ENCODE measurements at regions not wholly inside any gene's neighbourhood (a gene's known extent, or its start where the extent isn't known, plus 50 kb on each side); places are given as distances from the start of the nearest gene placed in this dataset.

- Histone ChIP-seq H3K23ac (ENCODE audit: low read length in 2 of 2) (no peak overlapping the region), H4K8ac (ENCODE audit: low read length) (no peak overlapping the region), H3K4ac (ENCODE audit: low read depth in 1 of 2, low read length in 2 of 2) (no peak overlapping the region), H2BK5ac (ENCODE audit: low read depth, low read length, poor library complexity, severe bottlenecking) (no peak overlapping the region), H3K14ac (ENCODE audit: low read length in 2 of 2) (no peak overlapping the region), H3K79me1 (replicated peaks; ENCODE audit: low read length, poor library complexity, severe bottlenecking) (no peaks in the 10 kb centered on the region), H3K4me3 (ENCODE audit: insufficient read depth in 1 of 2, low read depth in 1 of 2, low read length in 2 of 2) (no peak overlapping the region), H2AK5ac (ENCODE audit: low read length, severe bottlenecking) (no peak overlapping the region), H3K27me3 (ENCODE audit: control insufficient read depth in 1 of 2, insufficient read depth in 1 of 2, low read length in 2 of 2) (no peaks in the 10 kb centered on the region), H2BK120ac (ENCODE audit: low read depth, low read length) (no peak overlapping the region), H3K9ac (ENCODE audit: low read length) (no peak overlapping the region), H2AFZ (ENCODE audit: low read depth, low read length) (no peak overlapping the region), H3K4me2 (ENCODE audit: low read length, poor library complexity, severe bottlenecking) (no peak overlapping the region), H3K27ac (ENCODE audit: low read length, poor library complexity, severe bottlenecking) (no peak overlapping the region), H4K91ac (ENCODE audit: low read length) (no peak overlapping the region), H2BK15ac (ENCODE audit: low read depth, poor library complexity, severe bottlenecking) (no peak overlapping the region), H3K9me3 (ENCODE audit: control insufficient read depth, low read length) (no peaks in the 10 kb centered on the region), H2BK12ac (ENCODE audit: low read length in 2 of 2) (no peak overlapping the region), H3K36me3 (ENCODE audit: control insufficient read depth in 1 of 2, insufficient read depth in 2 of 2, low read depth in 1 of 2, low read length in 2 of 2) (no peaks in the 10 kb centered on the region), H3K18ac (ENCODE audit: low read depth in 1 of 2, low read length in 2 of 2) (no peak overlapping the region), H3K4me1 (ENCODE audit: control insufficient read depth, insufficient read depth, low read depth, low read length) (no peaks in the 10 kb centered on the region)
- no peak for DNase-seq
- 40% methylated on average over 3 of the region's 7 CpGs for WGBS
Observed at GRCh38 chrY:13802828-13803227, 99.1 kb downstream of the TMSB4Y start.

DNA sequence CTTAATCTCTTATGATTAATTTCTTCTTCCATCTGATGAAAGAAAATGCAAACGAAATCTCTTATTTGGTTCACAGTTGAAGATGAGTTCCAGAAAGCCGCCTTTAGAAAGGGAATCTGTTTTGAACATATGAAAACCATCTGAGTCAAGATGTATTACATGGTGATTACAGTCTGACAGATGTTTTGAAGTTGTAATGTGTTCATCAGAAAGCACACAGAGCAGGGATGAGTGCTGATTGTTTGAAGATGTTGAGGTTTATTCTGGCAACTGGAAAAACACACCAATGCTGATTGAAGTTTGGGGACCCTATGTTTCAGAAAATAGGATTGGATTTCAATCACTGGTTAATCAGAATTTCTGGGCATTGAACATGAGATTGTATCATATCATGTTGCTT is 99.7 kb downstream of the TMSB4Y start:
- WGBS, result 20% methylated on average over 2 of the region's 2 CpGs
- no peak overlapping the region for H2AFZ ChIP-seq (ENCODE audit: low read depth, low read length)
- no peak overlapping the region for H3K14ac ChIP-seq (ENCODE audit: low read length in 2 of 2)
- H3K23ac ChIP-seq (ENCODE audit: low read length in 2 of 2), result no peak overlapping the region
- no peak overlapping the region for H2AK5ac ChIP-seq (ENCODE audit: low read length, severe bottlenecking)
- no peak overlapping the region for H3K4ac ChIP-seq (ENCODE audit: low read depth in 1 of 2, low read length in 2 of 2)
- H4K8ac ChIP-seq (ENCODE audit: low read length), result no peak overlapping the region
- H2BK5ac ChIP-seq (ENCODE audit: low read depth, low read length, poor library complexity, severe bottlenecking), result no peak overlapping the region
- H4K91ac ChIP-seq (ENCODE audit: low read length), result no peak overlapping the region
- H3K36me3 ChIP-seq (ENCODE audit: control insufficient read depth in 1 of 2, insufficient read depth in 2 of 2, low read depth in 1 of 2, low read length in 2 of 2), result no peaks in the 10 kb centered on the region
- DNase-seq, result no peak
- H3K18ac ChIP-seq (ENCODE audit: low read depth in 1 of 2, low read length in 2 of 2), result no peak overlapping the region
- no peak overlapping the region for H2BK120ac ChIP-seq (ENCODE audit: low read depth, low read length)
- no peaks in the 10 kb centered on the region for H3K9me3 ChIP-seq (ENCODE audit: control insufficient read depth, low read length)
- no peaks in the 10 kb centered on the region for H3K79me1 ChIP-seq (replicated peaks; ENCODE audit: low read length, poor library complexity, severe bottlenecking)
- no peak overlapping the region for H3K27ac ChIP-seq (ENCODE audit: low read length, poor library complexity, severe bottlenecking)
- H3K4me3 ChIP-seq (ENCODE audit: insufficient read depth in 1 of 2, low read depth in 1 of 2, low read length in 2 of 2), result no peak overlapping the region
- H3K4me2 ChIP-seq (ENCODE audit: low read length, poor library complexity, severe bottlenecking), result no peak overlapping the region
- no peaks in the 10 kb centered on the region for H3K27me3 ChIP-seq (ENCODE audit: control insufficient read depth in 1 of 2, insufficient read depth in 1 of 2, low read length in 2 of 2)
- H3K9ac ChIP-seq (ENCODE audit: low read length), result no peak overlapping the region
- no peaks in the 10 kb centered on the region for H3K4me1 ChIP-seq (ENCODE audit: control insufficient read depth, insufficient read depth, low read depth, low read length)
- no peak overlapping the region for H2BK15ac ChIP-seq (ENCODE audit: low read depth, poor library complexity, severe bottlenecking)
- H2BK12ac ChIP-seq (ENCODE audit: low read length in 2 of 2), result no peak overlapping the region

DNA sequence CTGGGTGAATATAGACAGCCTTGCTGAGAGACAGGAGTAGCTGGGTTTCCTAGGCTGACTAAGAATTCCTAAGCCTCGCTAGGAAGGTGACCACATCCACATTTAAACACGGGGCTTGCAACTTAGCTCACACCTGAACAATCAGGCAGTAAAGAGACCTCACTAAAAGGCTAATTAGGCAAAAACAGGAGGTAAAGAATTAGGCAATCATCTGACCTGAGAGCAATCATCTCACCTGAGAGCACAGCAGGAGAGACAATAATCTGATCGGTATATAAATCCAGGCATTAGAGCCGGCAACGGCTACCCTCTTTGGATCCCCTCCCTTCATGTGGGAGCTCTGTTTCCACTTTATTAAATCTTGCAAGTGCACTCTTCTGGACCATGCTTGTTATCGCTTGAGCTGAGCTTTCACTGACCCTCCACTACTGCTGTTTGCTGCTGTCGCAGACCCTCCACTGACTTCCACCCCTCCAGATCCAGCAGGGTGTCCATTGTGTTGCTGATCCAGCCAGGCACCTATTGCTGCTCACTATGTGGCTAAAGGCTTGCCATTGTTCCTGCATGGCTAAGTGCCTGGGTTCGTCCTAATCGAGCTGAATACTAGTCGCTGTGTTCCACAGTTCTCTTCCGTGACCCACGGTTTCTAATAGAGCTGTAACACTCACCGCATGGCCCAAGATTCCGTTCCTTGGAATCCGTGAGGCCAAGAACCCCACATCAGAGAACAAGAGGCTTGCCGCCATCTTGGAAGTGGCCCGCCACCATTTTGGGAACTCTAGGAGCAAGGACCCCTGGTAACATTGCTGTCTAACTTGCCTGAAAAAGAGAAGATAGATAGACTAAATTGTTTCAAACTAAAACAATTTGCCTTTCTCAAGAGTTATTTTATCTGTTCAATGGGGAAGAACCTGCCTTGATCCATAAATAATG is 100.7 kb downstream of the TMSB4Y start:
- Histone ChIP-seq H3K23ac (ENCODE audit: low read length in 2 of 2) (no peak overlapping the region), H3K79me1 (replicated peaks; ENCODE audit: low read length, poor library complexity, severe bottlenecking) (no peaks in the 10 kb centered on the region), H3K9me3 (ENCODE audit: control insufficient read depth, low read length) (no peaks in the 10 kb centered on the region), H2BK120ac (ENCODE audit: low read depth, low read length) (no peak overlapping the region), H4K91ac (ENCODE audit: low read length) (no peak overlapping the region), H3K14ac (ENCODE audit: low read length in 2 of 2) (no peak overlapping the region), H3K4ac (ENCODE audit: low read depth in 1 of 2, low read length in 2 of 2) (no peak overlapping the region), H3K9ac (ENCODE audit: low read length) (no peak overlapping the region), H3K36me3 (ENCODE audit: control insufficient read depth in 1 of 2, insufficient read depth in 2 of 2, low read depth in 1 of 2, low read length in 2 of 2) (no peaks in the 10 kb centered on the region), H3K4me1 (ENCODE audit: control insufficient read depth, insufficient read depth, low read depth, low read length) (no peaks in the 10 kb centered on the region), H2AFZ (ENCODE audit: low read depth, low read length) (no peak overlapping the region), H2BK5ac (ENCODE audit: low read depth, low read length, poor library complexity, severe bottlenecking) (no peak overlapping the region), H3K27ac (ENCODE audit: low read length, poor library complexity, severe bottlenecking) (no peak overlapping the region), H3K18ac (ENCODE audit: low read depth in 1 of 2, low read length in 2 of 2) (no peak overlapping the region), H2BK12ac (ENCODE audit: low read length in 2 of 2) (no peak overlapping the region), H3K27me3 (ENCODE audit: control insufficient read depth in 1 of 2, insufficient read depth in 1 of 2, low read length in 2 of 2) (no peaks in the 10 kb centered on the region), H2AK5ac (ENCODE audit: low read length, severe bottlenecking) (no peak overlapping the region), H3K4me2 (ENCODE audit: low read length, poor library complexity, severe bottlenecking) (no peak overlapping the region), H2BK15ac (ENCODE audit: low read depth, poor library complexity, severe bottlenecking) (no peak overlapping the region), H3K4me3 (ENCODE audit: insufficient read depth in 1 of 2, low read depth in 1 of 2, low read length in 2 of 2) (no peak overlapping the region), H4K8ac (ENCODE audit: low read length) (no peak overlapping the region)
- WGBS, result 54% methylated on average over 13 of the region's 17 CpGs
- DNase-seq, result no peak

GRCh38 chrY:13805057-13805735 is 101.5 kb downstream of the TMSB4Y start:
- 27% methylated on average over 1 of the region's 2 CpGs for WGBS
- H3K23ac ChIP-seq (ENCODE audit: low read length in 2 of 2), result no peak overlapping the region
- no peaks in the 10 kb centered on the region for H3K79me1 ChIP-seq (replicated peaks; ENCODE audit: low read length, poor library complexity, severe bottlenecking)
- no peak overlapping the region for H4K8ac ChIP-seq (ENCODE audit: low read length)
- H3K4me3 ChIP-seq (ENCODE audit: insufficient read depth in 1 of 2, low read depth in 1 of 2, low read length in 2 of 2), result no peak overlapping the region
- no peak overlapping the region for H2BK120ac ChIP-seq (ENCODE audit: low read depth, low read length)
- H3K14ac ChIP-seq (ENCODE audit: low read length in 2 of 2), result no peak overlapping the region
- H2BK12ac ChIP-seq (ENCODE audit: low read length in 2 of 2), result no peak overlapping the region
- no peak overlapping the region for H3K9ac ChIP-seq (ENCODE audit: low read length)
- no peak overlapping the region for H3K4me2 ChIP-seq (ENCODE audit: low read length, poor library complexity, severe bottlenecking)
- no peak overlapping the region for H3K4ac ChIP-seq (ENCODE audit: low read depth in 1 of 2, low read length in 2 of 2)
- no peak overlapping the region for H4K91ac ChIP-seq (ENCODE audit: low read length)
- H3K4me1 ChIP-seq (ENCODE audit: control insufficient read depth, insufficient read depth, low read depth, low read length), result no peaks in the 10 kb centered on the region
- no peak overlapping the region for H2BK15ac ChIP-seq (ENCODE audit: low read depth, poor library complexity, severe bottlenecking)
- H3K27ac ChIP-seq (ENCODE audit: low read length, poor library complexity, severe bottlenecking), result no peak overlapping the region
- no peaks in the 10 kb centered on the region for H3K27me3 ChIP-seq (ENCODE audit: control insufficient read depth in 1 of 2, insufficient read depth in 1 of 2, low read length in 2 of 2)
- no peak overlapping the region for H3K18ac ChIP-seq (ENCODE audit: low read depth in 1 of 2, low read length in 2 of 2)
- H2AK5ac ChIP-seq (ENCODE audit: low read length, severe bottlenecking), result no peak overlapping the region
- no peaks in the 10 kb centered on the region for H3K9me3 ChIP-seq (ENCODE audit: control insufficient read depth, low read length)
- H3K36me3 ChIP-seq (ENCODE audit: control insufficient read depth in 1 of 2, insufficient read depth in 2 of 2, low read depth in 1 of 2, low read length in 2 of 2), result no peaks in the 10 kb centered on the region
- H2BK5ac ChIP-seq (ENCODE audit: low read depth, low read length, poor library complexity, severe bottlenecking), result no peak overlapping the region
- peak; percentile 0 for DNase-seq
- H2AFZ ChIP-seq (ENCODE audit: low read depth, low read length), result no peak overlapping the region
